ENCODE measurements at regions not wholly inside any gene's neighbourhood (a gene's known extent, or its start where the extent isn't known, plus 50 kb on each side); places are given as distances from the start of the nearest gene placed in this dataset.

DNA sequence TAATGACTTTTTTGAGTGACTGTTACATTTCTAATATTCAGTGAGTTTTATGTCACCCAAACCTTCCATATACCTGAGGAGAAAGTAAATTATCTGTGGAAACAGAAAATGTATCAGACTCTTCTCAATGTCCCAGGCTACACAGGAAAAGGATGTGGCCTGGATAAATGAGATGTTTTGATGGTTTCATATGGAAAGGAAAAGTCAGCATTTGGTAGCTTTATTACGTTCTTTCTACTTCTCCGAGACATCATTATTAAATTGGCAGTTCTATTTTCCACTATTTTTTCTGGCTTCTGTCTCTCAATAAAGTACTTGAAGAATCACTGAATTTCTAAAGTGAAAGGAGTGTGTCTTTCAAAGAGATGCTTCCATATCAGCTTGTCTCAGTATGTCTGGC lies 847.0 kb upstream of the CRIM1 start:
- Histone ChIP-seq H3K4me3 (no peak overlapping the region), H3K36me3 (no peaks in the 10 kb centered on the region), H3K4me1 (no peaks in the 10 kb centered on the region), H3K27ac (no peak overlapping the region), H3K27me3 (no peaks in the 10 kb centered on the region), H3K9me3 (no peaks in the 10 kb centered on the region)
- DNase-seq: no peak
- intact Hi-C loops (cut with DNase I; ENCODE audit: low total_unique reads): no loop called here
- TF ChIP-seq POLR2A (IDR thresholded peaks at IDR 0.05): no peak
- TF ChIP-seq, protein P1, sequence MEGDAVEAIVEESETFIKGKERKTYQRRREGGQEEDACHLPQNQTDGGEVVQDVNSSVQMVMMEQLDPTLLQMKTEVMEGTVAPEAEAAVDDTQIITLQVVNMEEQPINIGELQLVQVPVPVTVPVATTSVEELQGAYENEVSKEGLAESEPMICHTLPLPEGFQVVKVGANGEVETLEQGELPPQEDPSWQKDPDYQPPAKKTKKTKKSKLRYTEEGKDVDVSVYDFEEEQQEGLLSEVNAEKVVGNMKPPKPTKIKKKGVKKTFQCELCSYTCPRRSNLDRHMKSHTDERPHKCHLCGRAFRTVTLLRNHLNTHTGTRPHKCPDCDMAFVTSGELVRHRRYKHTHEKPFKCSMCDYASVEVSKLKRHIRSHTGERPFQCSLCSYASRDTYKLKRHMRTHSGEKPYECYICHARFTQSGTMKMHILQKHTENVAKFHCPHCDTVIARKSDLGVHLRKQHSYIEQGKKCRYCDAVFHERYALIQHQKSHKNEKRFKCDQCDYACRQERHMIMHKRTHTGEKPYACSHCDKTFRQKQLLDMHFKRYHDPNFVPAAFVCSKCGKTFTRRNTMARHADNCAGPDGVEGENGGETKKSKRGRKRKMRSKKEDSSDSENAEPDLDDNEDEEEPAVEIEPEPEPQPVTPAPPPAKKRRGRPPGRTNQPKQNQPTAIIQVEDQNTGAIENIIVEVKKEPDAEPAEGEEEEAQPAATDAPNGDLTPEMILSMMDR (IDR thresholded peaks at IDR 0.05): no peak

DNA sequence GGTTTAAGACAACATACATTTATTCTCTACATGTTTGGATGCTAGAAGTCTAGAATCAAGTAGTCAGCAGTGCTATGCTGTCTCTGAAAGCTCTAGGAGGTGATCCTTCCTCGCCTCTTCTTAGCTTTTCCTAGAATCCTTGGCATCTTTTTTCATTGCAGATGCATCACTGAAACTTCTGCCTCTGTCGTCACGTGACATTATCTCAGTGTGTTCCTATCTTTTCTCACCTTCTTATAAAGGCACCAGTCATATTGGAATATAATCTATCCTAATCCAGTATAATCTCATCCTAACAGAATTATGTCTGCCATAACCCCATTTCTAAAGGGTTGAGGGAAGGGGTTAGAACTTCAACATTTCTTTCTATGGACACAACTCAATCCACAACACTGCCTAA lies 851.2 kb upstream of the CRIM1 start:
- no peak for DNase-seq
- no peak for TF ChIP-seq POLR2A (IDR thresholded peaks at IDR 0.05)
- TF ChIP-seq, protein P1 (IDR thresholded peaks at IDR 0.05): no peak
- no peaks in the 10 kb centered on the region for H3K4me1 ChIP-seq
- no peaks in the 10 kb centered on the region for H3K27me3 ChIP-seq
- H3K9me3 ChIP-seq: no peaks in the 10 kb centered on the region
- no peaks in the 10 kb centered on the region for H3K36me3 ChIP-seq
- no peak overlapping the region for H3K27ac ChIP-seq
- no peak overlapping the region for H3K4me3 ChIP-seq
- intact Hi-C loops (cut with DNase I; ENCODE audit: low total_unique reads): no loop called here

DNA sequence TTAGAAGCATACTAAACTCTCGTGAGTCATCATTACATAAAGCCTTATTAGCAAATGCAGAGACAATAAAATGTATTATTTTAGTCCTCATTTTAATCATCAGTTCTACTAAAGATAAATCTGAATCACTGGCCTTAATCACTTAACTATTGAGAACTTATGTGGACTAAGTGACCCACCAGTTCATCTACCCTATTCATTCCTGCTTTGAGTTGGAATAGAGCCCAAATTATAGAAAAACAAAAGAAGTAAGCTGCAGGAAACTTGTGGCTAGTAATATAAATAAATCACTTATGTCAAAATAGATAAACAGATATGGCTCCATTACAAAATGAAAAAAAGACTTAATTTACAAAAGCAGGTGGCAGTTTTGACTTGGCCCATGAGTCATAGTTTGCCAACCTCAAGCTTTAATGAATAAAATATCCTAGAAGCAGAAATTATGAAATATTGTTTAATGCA lies 851.8 kb upstream of the CRIM1 start:
- TF ChIP-seq, protein P1 (IDR thresholded peaks at IDR 0.05): no peak
- TF ChIP-seq POLR2A (IDR thresholded peaks at IDR 0.05): no peak
- intact Hi-C loops (cut with DNase I; ENCODE audit: low total_unique reads): no loop called here
- no peaks in the 10 kb centered on the region for H3K4me1 ChIP-seq
- no peaks in the 10 kb centered on the region for H3K27me3 ChIP-seq
- no peaks in the 10 kb centered on the region for H3K36me3 ChIP-seq
- no peak for DNase-seq
- H3K27ac ChIP-seq: no peak overlapping the region
- H3K9me3 ChIP-seq: no peaks in the 10 kb centered on the region
- no peak overlapping the region for H3K4me3 ChIP-seq

DNA sequence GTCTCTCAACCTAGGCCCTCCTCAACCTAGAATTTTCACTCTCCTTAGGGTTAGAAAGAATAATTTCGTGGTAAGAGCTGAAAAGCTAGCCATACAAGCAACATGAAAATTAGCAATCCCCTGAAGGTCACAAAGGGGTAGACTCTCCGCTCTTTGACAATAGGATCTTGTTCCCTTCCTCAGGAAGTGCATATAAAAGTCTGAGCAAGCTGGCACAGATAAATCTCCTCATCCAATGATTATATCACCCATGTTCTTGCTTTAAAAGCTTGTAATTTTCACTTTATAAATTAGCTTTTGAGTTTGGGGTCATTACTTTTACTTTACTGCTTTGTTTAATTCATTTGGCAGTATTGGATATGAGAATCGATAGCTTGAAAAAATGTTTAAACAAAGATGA lies 852.3 kb upstream of the CRIM1 start:
- TF ChIP-seq POLR2A (IDR thresholded peaks at IDR 0.05): no peak
- TF ChIP-seq, protein P1 (IDR thresholded peaks at IDR 0.05): no peak
- Histone ChIP-seq H3K4me3 (no peak overlapping the region), H3K27me3 (no peaks in the 10 kb centered on the region), H3K9me3 (no peaks in the 10 kb centered on the region), H3K4me1 (no peaks in the 10 kb centered on the region), H3K27ac (no peak overlapping the region), H3K36me3 (no peaks in the 10 kb centered on the region)
- DNase-seq: no peak
- intact Hi-C loops (cut with DNase I; ENCODE audit: low total_unique reads): no loop called here

DNA sequence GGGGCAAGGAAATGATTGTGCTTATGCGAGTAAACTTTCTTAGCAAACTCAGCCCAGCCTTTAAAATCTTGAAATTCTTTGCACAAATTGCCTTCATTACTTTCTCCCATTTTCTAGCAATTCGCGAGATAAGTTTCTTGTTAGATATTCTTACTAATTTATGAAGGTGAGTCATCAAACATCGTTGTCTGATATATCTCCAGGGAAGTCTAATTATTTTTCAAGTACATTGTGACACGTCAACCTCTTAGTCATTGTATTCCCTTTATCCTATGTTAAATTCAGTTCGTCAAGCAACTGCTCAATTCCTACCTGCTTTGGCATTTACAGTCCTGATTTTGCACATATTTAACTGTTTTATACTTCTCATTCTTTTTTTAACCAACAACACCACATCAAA lies 854.5 kb upstream of the CRIM1 start:
- TF ChIP-seq POLR2A (IDR thresholded peaks at IDR 0.05): no peak
- TF ChIP-seq, protein P1 (IDR thresholded peaks at IDR 0.05): no peak
- H3K27ac ChIP-seq: no peak overlapping the region
- no peak overlapping the region for H3K4me3 ChIP-seq
- no peaks in the 10 kb centered on the region for H3K4me1 ChIP-seq
- H3K36me3 ChIP-seq: no peaks in the 10 kb centered on the region
- intact Hi-C loops (cut with DNase I; ENCODE audit: low total_unique reads): no loop called here
- no peak for DNase-seq
- no peaks in the 10 kb centered on the region for H3K27me3 ChIP-seq
- H3K9me3 ChIP-seq: no peaks in the 10 kb centered on the region

All from uterus (tissue), 3 donors.